ENCODE measurements at regions not wholly inside any gene's neighbourhood (a gene's known extent, or its start where the extent isn't known, plus 50 kb on each side); places are given as distances from the start of the nearest gene placed in this dataset.

GRCh38 chr2:209324281-209324680 is 99.6 kb upstream of the MAP2 start:
- H3K4me1 ChIP-seq (ENCODE audit: insufficient read depth, low read length, poor library complexity, severe bottlenecking), result no peaks in the 10 kb centered on the region
- no peaks in the 10 kb centered on the region for H3K9me2 ChIP-seq (replicated peaks; ENCODE audit: low read depth, low read length)
- no peak overlapping the region for H3K4me3 ChIP-seq (ENCODE audit: low read length, poor library complexity, severe bottlenecking)
- no peak overlapping the region for H3K9ac ChIP-seq (ENCODE audit: low read depth, low read length, poor library complexity, severe bottlenecking)
- no peak overlapping the region for H2AFZ ChIP-seq (ENCODE audit: low read length)
- no peaks in the 10 kb centered on the region for H3K27me3 ChIP-seq (ENCODE audit: insufficient read depth, low read length, poor library complexity, severe bottlenecking)
- H3K4me2 ChIP-seq (ENCODE audit: low read depth, low read length, poor library complexity, severe bottlenecking), result no peak overlapping the region
- H3F3A ChIP-seq (ENCODE audit: low read depth), result no peaks in the 10 kb centered on the region
- no peak for TF ChIP-seq EZH2phosphoT487 (IDR thresholded peaks at IDR 0.05; ENCODE audit: borderline replicate concordance)
- TF ChIP-seq, protein P1, sequence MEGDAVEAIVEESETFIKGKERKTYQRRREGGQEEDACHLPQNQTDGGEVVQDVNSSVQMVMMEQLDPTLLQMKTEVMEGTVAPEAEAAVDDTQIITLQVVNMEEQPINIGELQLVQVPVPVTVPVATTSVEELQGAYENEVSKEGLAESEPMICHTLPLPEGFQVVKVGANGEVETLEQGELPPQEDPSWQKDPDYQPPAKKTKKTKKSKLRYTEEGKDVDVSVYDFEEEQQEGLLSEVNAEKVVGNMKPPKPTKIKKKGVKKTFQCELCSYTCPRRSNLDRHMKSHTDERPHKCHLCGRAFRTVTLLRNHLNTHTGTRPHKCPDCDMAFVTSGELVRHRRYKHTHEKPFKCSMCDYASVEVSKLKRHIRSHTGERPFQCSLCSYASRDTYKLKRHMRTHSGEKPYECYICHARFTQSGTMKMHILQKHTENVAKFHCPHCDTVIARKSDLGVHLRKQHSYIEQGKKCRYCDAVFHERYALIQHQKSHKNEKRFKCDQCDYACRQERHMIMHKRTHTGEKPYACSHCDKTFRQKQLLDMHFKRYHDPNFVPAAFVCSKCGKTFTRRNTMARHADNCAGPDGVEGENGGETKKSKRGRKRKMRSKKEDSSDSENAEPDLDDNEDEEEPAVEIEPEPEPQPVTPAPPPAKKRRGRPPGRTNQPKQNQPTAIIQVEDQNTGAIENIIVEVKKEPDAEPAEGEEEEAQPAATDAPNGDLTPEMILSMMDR (conservative IDR thresholded peaks at IDR 0.05; ENCODE audit: low read length), result no peak
- no peaks in the 10 kb centered on the region for H3K9me3 ChIP-seq (ENCODE audit: insufficient read depth, low read depth, low read length)
- no peaks in the 10 kb centered on the region for H4K20me1 ChIP-seq (ENCODE audit: insufficient read depth, low read length, poor library complexity, severe bottlenecking)
- H3K79me2 ChIP-seq (ENCODE audit: insufficient read depth, low read length), result no peaks in the 10 kb centered on the region
- H3K36me3 ChIP-seq (ENCODE audit: insufficient read depth, low read length), result no peaks in the 10 kb centered on the region

DNA sequence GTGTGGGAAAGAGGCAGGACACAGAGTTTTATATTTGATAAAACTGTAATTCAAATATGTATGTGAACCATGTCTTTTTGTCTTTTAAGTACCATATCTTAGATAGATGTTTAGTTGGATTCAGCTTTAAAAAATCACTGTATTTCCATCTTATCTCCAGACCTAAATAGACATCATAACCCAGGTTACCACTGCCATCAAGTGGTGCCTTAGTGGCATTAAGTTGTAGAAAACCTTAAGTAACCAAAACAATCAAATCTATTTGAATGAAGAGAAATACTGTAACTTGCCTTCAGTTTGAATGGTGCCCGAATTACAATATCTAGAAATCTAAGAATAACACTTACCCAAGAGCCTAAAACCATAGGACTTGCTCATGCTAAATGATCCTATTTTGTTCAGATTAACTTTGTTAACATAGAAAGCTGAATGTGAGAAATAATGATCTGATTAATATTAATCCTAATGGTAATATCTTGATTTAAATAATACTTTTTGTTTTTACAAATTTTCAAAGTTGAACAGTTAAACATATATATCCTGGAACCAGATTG is 92.5 kb upstream of the MAP2 start:
- TF ChIP-seq, protein P1 (conservative IDR thresholded peaks at IDR 0.05; ENCODE audit: low read length), result peak; percentile 61
- no peak for TF ChIP-seq EZH2phosphoT487 (IDR thresholded peaks at IDR 0.05; ENCODE audit: borderline replicate concordance)
- Histone ChIP-seq H3K4me3 (ENCODE audit: low read length, poor library complexity, severe bottlenecking) (no peak overlapping the region), H2AFZ (ENCODE audit: low read length) (no peak overlapping the region), H3F3A (ENCODE audit: low read depth) (no peaks in the 10 kb centered on the region), H3K4me2 (ENCODE audit: low read depth, low read length, poor library complexity, severe bottlenecking) (no peak overlapping the region), H3K79me2 (ENCODE audit: insufficient read depth, low read length) (no peaks in the 10 kb centered on the region), H3K9ac (ENCODE audit: low read depth, low read length, poor library complexity, severe bottlenecking) (no peak overlapping the region), H3K4me1 (ENCODE audit: insufficient read depth, low read length, poor library complexity, severe bottlenecking) (no peaks in the 10 kb centered on the region), H4K20me1 (ENCODE audit: insufficient read depth, low read length, poor library complexity, severe bottlenecking) (no peaks in the 10 kb centered on the region), H3K27me3 (ENCODE audit: insufficient read depth, low read length, poor library complexity, severe bottlenecking) (no peaks in the 10 kb centered on the region), H3K9me3 (ENCODE audit: insufficient read depth, low read depth, low read length) (no peaks in the 10 kb centered on the region), H3K9me2 (replicated peaks; ENCODE audit: low read depth, low read length) (no peaks in the 10 kb centered on the region), H3K36me3 (ENCODE audit: insufficient read depth, low read length) (no peaks in the 10 kb centered on the region)

DNA sequence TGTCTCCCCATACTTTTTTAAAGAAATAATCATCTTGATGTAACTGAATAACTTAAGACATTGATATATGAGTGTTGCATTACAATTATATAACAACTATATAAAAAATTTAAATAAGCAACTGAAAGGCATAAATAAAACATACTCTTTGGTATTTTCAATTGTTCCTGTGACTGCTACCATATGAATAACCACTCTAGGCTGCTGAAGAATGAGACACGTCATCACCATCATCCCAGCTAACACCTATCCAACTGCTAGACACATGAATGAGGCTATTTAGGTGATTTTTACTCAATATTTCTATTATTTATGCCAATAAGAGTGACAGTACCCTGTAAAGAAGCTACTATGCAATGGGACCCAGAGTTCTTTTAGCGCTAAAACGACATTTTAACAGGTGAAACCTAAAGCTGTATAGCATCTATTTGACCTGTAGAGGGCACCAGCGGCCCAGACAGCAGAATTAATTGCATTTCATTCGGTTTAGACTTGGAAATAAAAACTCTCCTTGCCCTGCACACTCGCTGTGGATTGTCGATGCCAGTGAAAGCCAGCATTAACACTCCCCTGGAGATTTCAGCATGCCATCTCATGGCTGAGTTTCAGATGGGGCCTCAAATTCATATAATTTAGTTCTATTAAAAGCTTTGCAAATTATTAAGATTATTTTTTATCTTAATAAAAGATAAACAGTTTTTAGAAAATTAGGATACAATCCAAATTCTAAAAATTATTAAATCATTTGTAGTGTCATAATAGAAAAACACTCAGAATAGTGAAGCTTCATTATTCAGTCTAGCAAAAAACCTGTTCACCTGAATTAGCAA is 89.4 kb upstream of the MAP2 start:
- Histone ChIP-seq H3K4me1 (ENCODE audit: insufficient read depth, low read length, poor library complexity, severe bottlenecking) (no peaks in the 10 kb centered on the region), H3K4me3 (ENCODE audit: low read length, poor library complexity, severe bottlenecking) (no peak overlapping the region), H3K79me2 (ENCODE audit: insufficient read depth, low read length) (no peaks in the 10 kb centered on the region), H3K9me3 (ENCODE audit: insufficient read depth, low read depth, low read length) (no peaks in the 10 kb centered on the region), H2AFZ (ENCODE audit: low read length) (no peak overlapping the region), H4K20me1 (ENCODE audit: insufficient read depth, low read length, poor library complexity, severe bottlenecking) (no peaks in the 10 kb centered on the region), H3K27me3 (ENCODE audit: insufficient read depth, low read length, poor library complexity, severe bottlenecking) (no peaks in the 10 kb centered on the region), H3F3A (ENCODE audit: low read depth) (no peaks in the 10 kb centered on the region), H3K4me2 (ENCODE audit: low read depth, low read length, poor library complexity, severe bottlenecking) (no peak overlapping the region), H3K36me3 (ENCODE audit: insufficient read depth, low read length) (no peaks in the 10 kb centered on the region), H3K9ac (ENCODE audit: low read depth, low read length, poor library complexity, severe bottlenecking) (no peak overlapping the region), H3K9me2 (replicated peaks; ENCODE audit: low read depth, low read length) (no peaks in the 10 kb centered on the region)
- TF ChIP-seq EZH2phosphoT487 (IDR thresholded peaks at IDR 0.05; ENCODE audit: borderline replicate concordance), result no peak
- TF ChIP-seq, protein P1 (conservative IDR thresholded peaks at IDR 0.05; ENCODE audit: low read length), result peak; percentile 89

Measured in Loucy (cell line).